A673 (cell line): ENCODE measurements at regions not wholly inside any gene's neighbourhood (a gene's known extent, or its start where the extent isn't known, plus 50 kb on each side); places are given as distances from the start of the nearest gene placed in this dataset.

Source experiments
- CTCF ChIP-seq: fragments of 300-800, 200-600 bp; sonication (generic); conservative IDR thresholded peaks from 2 replicates; pipeline ENCODE4 v1.5.1; 2017; ENCODE audit warnings: low read depth, mild to moderate bottlenecking, antibody characterized with exemption, low read length, moderate library complexity, mixed read lengths
- EZH2 ChIP-seq: fragments of 200-600 bp; sonication (generic); IDR thresholded peaks from 2 replicates; pipeline ENCODE4 v1.6.1; 2017; ENCODE audit warnings: borderline replicate concordance, low read depth, mild to moderate bottlenecking, mixed read lengths, antibody characterized with exemption, low read length; ENCODE audit not compliant: poor library complexity, severe bottlenecking

GRCh38 chr3:105130911-105131310 lies 235.8 kb upstream of the ALCAM start:
- TF ChIP-seq CTCF (no peak), EZH2 (no peak)
